ENCODE measurements at regions not wholly inside any gene's neighbourhood (a gene's known extent, or its start where the extent isn't known, plus 50 kb on each side); places are given as distances from the start of the nearest gene placed in this dataset.

GRCh38 chr16:77488652-77489051 is 53.8 kb upstream of the ADAMTS18 start:
- H3K27ac ChIP-seq, result no peak overlapping the region
- no peak for DNase-seq (ENCODE audit: low spot score in 2 of 2)
- H3K36me3 ChIP-seq, result no peaks in the 10 kb centered on the region
- no peaks in the 10 kb centered on the region for H3K27me3 ChIP-seq
- H3K9me3 ChIP-seq, result peaks cover 0 to 10% (median 0%) of the 10 kb centered on the region in 4 donors
- H3K4me1 ChIP-seq, result no peaks in the 10 kb centered on the region
- 29 to 53% methylated on average over 3 of the region's 3 CpGs for WGBS, 2 donors
- H3K4me3 ChIP-seq, result no peak overlapping the region
- TF ChIP-seq, protein P1, sequence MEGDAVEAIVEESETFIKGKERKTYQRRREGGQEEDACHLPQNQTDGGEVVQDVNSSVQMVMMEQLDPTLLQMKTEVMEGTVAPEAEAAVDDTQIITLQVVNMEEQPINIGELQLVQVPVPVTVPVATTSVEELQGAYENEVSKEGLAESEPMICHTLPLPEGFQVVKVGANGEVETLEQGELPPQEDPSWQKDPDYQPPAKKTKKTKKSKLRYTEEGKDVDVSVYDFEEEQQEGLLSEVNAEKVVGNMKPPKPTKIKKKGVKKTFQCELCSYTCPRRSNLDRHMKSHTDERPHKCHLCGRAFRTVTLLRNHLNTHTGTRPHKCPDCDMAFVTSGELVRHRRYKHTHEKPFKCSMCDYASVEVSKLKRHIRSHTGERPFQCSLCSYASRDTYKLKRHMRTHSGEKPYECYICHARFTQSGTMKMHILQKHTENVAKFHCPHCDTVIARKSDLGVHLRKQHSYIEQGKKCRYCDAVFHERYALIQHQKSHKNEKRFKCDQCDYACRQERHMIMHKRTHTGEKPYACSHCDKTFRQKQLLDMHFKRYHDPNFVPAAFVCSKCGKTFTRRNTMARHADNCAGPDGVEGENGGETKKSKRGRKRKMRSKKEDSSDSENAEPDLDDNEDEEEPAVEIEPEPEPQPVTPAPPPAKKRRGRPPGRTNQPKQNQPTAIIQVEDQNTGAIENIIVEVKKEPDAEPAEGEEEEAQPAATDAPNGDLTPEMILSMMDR (IDR thresholded peaks at IDR 0.05), result no peak
- no peak for TF ChIP-seq EP300 (IDR thresholded peaks at IDR 0.05)
- no peak for TF ChIP-seq POLR2A (IDR thresholded peaks at IDR 0.05)

GRCh38 chr16:77491091-77491490 is 56.3 kb upstream of the ADAMTS18 start:
- Histone ChIP-seq H3K9me3 (peaks cover 0 to 10% (median 0%) of the 10 kb centered on the region in 4 donors), H3K4me1 (no peaks in the 10 kb centered on the region), H3K36me3 (no peaks in the 10 kb centered on the region), H3K4me3 (no peak overlapping the region), H3K27ac (no peak overlapping the region), H3K27me3 (no peaks in the 10 kb centered on the region)
- no peak for DNase-seq (ENCODE audit: low spot score in 2 of 2)
- TF ChIP-seq, protein P1 (IDR thresholded peaks at IDR 0.05), result no peak
- TF ChIP-seq POLR2A (IDR thresholded peaks at IDR 0.05), result no peak
- no peak for TF ChIP-seq EP300 (IDR thresholded peaks at IDR 0.05)
- WGBS, 2 donors, result 84 to 85% methylated on average over 5 of the region's 5 CpGs

- H3K9me3 ChIP-seq, result no peaks in the 10 kb centered on the region
- H3K27me3 ChIP-seq, result no peaks in the 10 kb centered on the region
- WGBS, 2 donors, result 64 to 68% methylated on average over 2 of the region's 2 CpGs
- no peak overlapping the region for H3K4me3 ChIP-seq
- H3K4me1 ChIP-seq, result peaks cover 0 to 5% (median 0%) of the 10 kb centered on the region in 4 donors
- TF ChIP-seq, protein P1 (IDR thresholded peaks at IDR 0.05), result no peak
- TF ChIP-seq POLR2A (IDR thresholded peaks at IDR 0.05) (no peak), EP300 (IDR thresholded peaks at IDR 0.05) (no peak)
- H3K27ac ChIP-seq, result no peak overlapping the region
- no peaks in the 10 kb centered on the region for H3K36me3 ChIP-seq
- DNase-seq (ENCODE audit: low spot score in 2 of 2), result no peak
Measured at GRCh38 chr16:77496934-77497333, 62.1 kb upstream of the ADAMTS18 start.

GRCh38 chr16:77499373-77500285 is 64.8 kb upstream of the ADAMTS18 start:
- TF ChIP-seq POLR2A (IDR thresholded peaks at IDR 0.05), result no peak
- TF ChIP-seq, protein P1 (IDR thresholded peaks at IDR 0.05), result no peak
- peak in 1 of 2 donors; percentile 28 for TF ChIP-seq EP300 (IDR thresholded peaks at IDR 0.05)
- no peaks in the 10 kb centered on the region for H3K27me3 ChIP-seq
- DNase-seq (ENCODE audit: low spot score in 2 of 2), result peak; percentile 15 to 26
- H3K9me3 ChIP-seq, result no peaks in the 10 kb centered on the region
- peaks cover 0 to 5% (median 0%) of the 10 kb centered on the region in 4 donors for H3K4me1 ChIP-seq
- no peaks in the 10 kb centered on the region for H3K36me3 ChIP-seq
- no peak overlapping the region for H3K27ac ChIP-seq
- H3K4me3 ChIP-seq, result no peak overlapping the region
- WGBS, 2 donors, result 24 to 27% methylated on average over 11 to 12 of the region's 12 CpGs

- H3K36me3 ChIP-seq, result no peaks in the 10 kb centered on the region
- H3K27me3 ChIP-seq, result no peaks in the 10 kb centered on the region
- H3K4me1 ChIP-seq, result peaks cover 0 to 5% (median 0%) of the 10 kb centered on the region in 4 donors
- no peak for DNase-seq (ENCODE audit: low spot score in 2 of 2)
- H3K27ac ChIP-seq, result no peak overlapping the region
- no peaks in the 10 kb centered on the region for H3K9me3 ChIP-seq
- 94 to 95% methylated on average over 1 of the region's 1 CpG for WGBS, 2 donors
- TF ChIP-seq POLR2A (IDR thresholded peaks at IDR 0.05) (no peak), EP300 (IDR thresholded peaks at IDR 0.05) (no peak)
- TF ChIP-seq, protein P1 (IDR thresholded peaks at IDR 0.05), result no peak
- H3K4me3 ChIP-seq, result no peak overlapping the region
Measured at GRCh38 chr16:77500286-77500598, 65.4 kb upstream of the ADAMTS18 start.
